ENCODE measurements at regions not wholly inside any gene's neighbourhood (a gene's known extent, or its start where the extent isn't known, plus 50 kb on each side); places are given as distances from the start of the nearest gene placed in this dataset.

- H3K9ac ChIP-seq (ENCODE audit: low read depth, low read length) = no peak overlapping the region
- no peaks in the 10 kb centered on the region for H3K36me3 ChIP-seq (ENCODE audit: insufficient read depth, low read length)
- no peaks in the 10 kb centered on the region for H3K4me1 ChIP-seq (ENCODE audit: insufficient read depth, low read length)
- H3K9me3 ChIP-seq (ENCODE audit: control insufficient read depth, insufficient read depth, low read length) = no peaks in the 10 kb centered on the region
These were observed 1182.4 kb downstream of the HACE1 start for GRCh38 chr6:103677290-103677689.

- Histone ChIP-seq H3K36me3 (ENCODE audit: insufficient read depth, low read length) (no peaks in the 10 kb centered on the region), H3K9ac (ENCODE audit: low read depth, low read length) (no peak overlapping the region), H3K4me1 (ENCODE audit: insufficient read depth, low read length) (no peaks in the 10 kb centered on the region), H3K9me3 (ENCODE audit: control insufficient read depth, insufficient read depth, low read length) (no peaks in the 10 kb centered on the region)
These were observed 1183.8 kb downstream of the HACE1 start for GRCh38 chr6:103675807-103676406.

- no peaks in the 10 kb centered on the region for H3K36me3 ChIP-seq (ENCODE audit: insufficient read depth, low read length)
- H3K4me1 ChIP-seq (ENCODE audit: insufficient read depth, low read length) = no peaks in the 10 kb centered on the region
- H3K9me3 ChIP-seq (ENCODE audit: control insufficient read depth, insufficient read depth, low read length) = no peaks in the 10 kb centered on the region
- no peak overlapping the region for H3K9ac ChIP-seq (ENCODE audit: low read depth, low read length)
These were observed 1184.9 kb downstream of the HACE1 start for GRCh38 chr6:103674790-103675189.

- no peaks in the 10 kb centered on the region for H3K4me1 ChIP-seq (ENCODE audit: insufficient read depth, low read length)
- H3K9me3 ChIP-seq (ENCODE audit: control insufficient read depth, insufficient read depth, low read length) = no peaks in the 10 kb centered on the region
- no peak overlapping the region for H3K9ac ChIP-seq (ENCODE audit: low read depth, low read length)
- H3K36me3 ChIP-seq (ENCODE audit: insufficient read depth, low read length) = no peaks in the 10 kb centered on the region
These were observed 1187.5 kb downstream of the HACE1 start for GRCh38 chr6:103672169-103672568.

GRCh38 chr6:103629613-103630012 lies 1230.1 kb downstream of the HACE1 start:
- H3K36me3 ChIP-seq (ENCODE audit: insufficient read depth, low read length) = no peaks in the 10 kb centered on the region
- H3K4me1 ChIP-seq (ENCODE audit: insufficient read depth, low read length) = no peaks in the 10 kb centered on the region
- no peaks in the 10 kb centered on the region for H3K9me3 ChIP-seq (ENCODE audit: control insufficient read depth, insufficient read depth, low read length)
- no peak overlapping the region for H3K9ac ChIP-seq (ENCODE audit: low read depth, low read length)

- H3K9me3 ChIP-seq (ENCODE audit: control insufficient read depth, insufficient read depth, low read length) = no peaks in the 10 kb centered on the region
- no peaks in the 10 kb centered on the region for H3K4me1 ChIP-seq (ENCODE audit: insufficient read depth, low read length)
- H3K36me3 ChIP-seq (ENCODE audit: insufficient read depth, low read length) = no peaks in the 10 kb centered on the region
- H3K9ac ChIP-seq (ENCODE audit: low read depth, low read length) = no peak overlapping the region
These were observed 1242.1 kb downstream of the HACE1 start for GRCh38 chr6:103617642-103618041.

GRCh38 chr6:103587722-103588121 lies 1272.0 kb downstream of the HACE1 start:
- H3K36me3 ChIP-seq (ENCODE audit: insufficient read depth, low read length) = no peaks in the 10 kb centered on the region
- H3K4me1 ChIP-seq (ENCODE audit: insufficient read depth, low read length) = no peaks in the 10 kb centered on the region
- H3K9me3 ChIP-seq (ENCODE audit: control insufficient read depth, insufficient read depth, low read length) = no peaks in the 10 kb centered on the region
- H3K9ac ChIP-seq (ENCODE audit: low read depth, low read length) = no peak overlapping the region

- Histone ChIP-seq H3K36me3 (ENCODE audit: insufficient read depth, low read length) (no peaks in the 10 kb centered on the region), H3K4me1 (ENCODE audit: insufficient read depth, low read length) (no peaks in the 10 kb centered on the region), H3K9me3 (ENCODE audit: control insufficient read depth, insufficient read depth, low read length) (no peaks in the 10 kb centered on the region), H3K9ac (ENCODE audit: low read depth, low read length) (no peak overlapping the region)
These were observed 1281.6 kb downstream of the HACE1 start for GRCh38 chr6:103578115-103578514.

GRCh38 chr6:103570431-103570830 lies 1289.3 kb downstream of the HACE1 start:
- no peaks in the 10 kb centered on the region for H3K9me3 ChIP-seq (ENCODE audit: control insufficient read depth, insufficient read depth, low read length)

GRCh38 chr6:103554911-103555310 lies 1304.8 kb downstream of the HACE1 start:
- Histone ChIP-seq H3K9me3 (ENCODE audit: control insufficient read depth, insufficient read depth, low read length) (no peaks in the 10 kb centered on the region), H3K4me1 (ENCODE audit: insufficient read depth, low read length) (no peaks in the 10 kb centered on the region), H3K36me3 (ENCODE audit: insufficient read depth, low read length) (no peaks in the 10 kb centered on the region)

More at GRCh38 chr6:103570431-103570830, 1289.3 kb downstream of the HACE1 start:
- Histone ChIP-seq H3K9ac (ENCODE audit: low read depth, low read length) (no peak overlapping the region), H3K4me1 (ENCODE audit: insufficient read depth, low read length) (no peaks in the 10 kb centered on the region), H3K36me3 (ENCODE audit: insufficient read depth, low read length) (no peaks in the 10 kb centered on the region)

GRCh38 chr6:103538381-103538780 lies 1321.3 kb downstream of the HACE1 start:
- H3K9ac ChIP-seq (ENCODE audit: low read depth, low read length) = no peak overlapping the region

More at GRCh38 chr6:103554911-103555310, 1304.8 kb downstream of the HACE1 start:
- no peak overlapping the region for H3K9ac ChIP-seq (ENCODE audit: low read depth, low read length)

GRCh38 chr6:103534814-103535213 lies 1324.9 kb downstream of the HACE1 start:
- Histone ChIP-seq H3K36me3 (ENCODE audit: insufficient read depth, low read length) (no peaks in the 10 kb centered on the region), H3K9ac (ENCODE audit: low read depth, low read length) (no peak overlapping the region), H3K9me3 (ENCODE audit: control insufficient read depth, insufficient read depth, low read length) (no peaks in the 10 kb centered on the region), H3K4me1 (ENCODE audit: insufficient read depth, low read length) (peaks cover 22% of the 10 kb centered on the region)

More at GRCh38 chr6:103538381-103538780, 1321.3 kb downstream of the HACE1 start:
- Histone ChIP-seq H3K9me3 (ENCODE audit: control insufficient read depth, insufficient read depth, low read length) (no peaks in the 10 kb centered on the region), H3K4me1 (ENCODE audit: insufficient read depth, low read length) (peaks cover 17% of the 10 kb centered on the region), H3K36me3 (ENCODE audit: insufficient read depth, low read length) (no peaks in the 10 kb centered on the region)

GRCh38 chr6:103534095-103534494 lies 1325.6 kb downstream of the HACE1 start:
- no peak overlapping the region for H3K9ac ChIP-seq (ENCODE audit: low read depth, low read length)
- peaks cover 22% of the 10 kb centered on the region for H3K4me1 ChIP-seq (ENCODE audit: insufficient read depth, low read length)
- no peaks in the 10 kb centered on the region for H3K9me3 ChIP-seq (ENCODE audit: control insufficient read depth, insufficient read depth, low read length)
- no peaks in the 10 kb centered on the region for H3K36me3 ChIP-seq (ENCODE audit: insufficient read depth, low read length)

- H3K36me3 ChIP-seq (ENCODE audit: insufficient read depth, low read length) = no peaks in the 10 kb centered on the region
- no peaks in the 10 kb centered on the region; the same call in 1 of the 2 replicates for H3K4me1 ChIP-seq (ENCODE audit: insufficient read depth, low read length)
- no peaks in the 10 kb centered on the region for H3K9me3 ChIP-seq (ENCODE audit: control insufficient read depth, insufficient read depth, low read length)
- no peak overlapping the region for H3K9ac ChIP-seq (ENCODE audit: low read depth, low read length)
These were observed 1337.7 kb downstream of the HACE1 start for GRCh38 chr6:103522045-103522444.

- Histone ChIP-seq H3K9ac (ENCODE audit: low read depth, low read length) (no peak overlapping the region), H3K9me3 (ENCODE audit: control insufficient read depth, insufficient read depth, low read length) (no peaks in the 10 kb centered on the region), H3K36me3 (ENCODE audit: insufficient read depth, low read length) (no peaks in the 10 kb centered on the region), H3K4me1 (ENCODE audit: insufficient read depth, low read length) (no peaks in the 10 kb centered on the region)
These were observed 1343.4 kb downstream of the HACE1 start for GRCh38 chr6:103516336-103516735.
